IPS DF 4.7 (cell line): ENCODE measurements at regions not wholly inside any gene's neighbourhood (a gene's known extent, or its start where the extent isn't known, plus 50 kb on each side); places are given as distances from the start of the nearest gene placed in this dataset.
"Not testable (repeated sequence)": the region's sequence is repeated elsewhere in the genome, so short reads cannot be mapped to it uniquely, and the experiment has no call there.

Experiments
- DNase-seq: peaks from one replicate; pipeline ENCODE4 v3.0.0-alpha.2; 2013; ENCODE audit warnings: low spot score; ENCODE audit errors: extremely low read depth

DNA sequence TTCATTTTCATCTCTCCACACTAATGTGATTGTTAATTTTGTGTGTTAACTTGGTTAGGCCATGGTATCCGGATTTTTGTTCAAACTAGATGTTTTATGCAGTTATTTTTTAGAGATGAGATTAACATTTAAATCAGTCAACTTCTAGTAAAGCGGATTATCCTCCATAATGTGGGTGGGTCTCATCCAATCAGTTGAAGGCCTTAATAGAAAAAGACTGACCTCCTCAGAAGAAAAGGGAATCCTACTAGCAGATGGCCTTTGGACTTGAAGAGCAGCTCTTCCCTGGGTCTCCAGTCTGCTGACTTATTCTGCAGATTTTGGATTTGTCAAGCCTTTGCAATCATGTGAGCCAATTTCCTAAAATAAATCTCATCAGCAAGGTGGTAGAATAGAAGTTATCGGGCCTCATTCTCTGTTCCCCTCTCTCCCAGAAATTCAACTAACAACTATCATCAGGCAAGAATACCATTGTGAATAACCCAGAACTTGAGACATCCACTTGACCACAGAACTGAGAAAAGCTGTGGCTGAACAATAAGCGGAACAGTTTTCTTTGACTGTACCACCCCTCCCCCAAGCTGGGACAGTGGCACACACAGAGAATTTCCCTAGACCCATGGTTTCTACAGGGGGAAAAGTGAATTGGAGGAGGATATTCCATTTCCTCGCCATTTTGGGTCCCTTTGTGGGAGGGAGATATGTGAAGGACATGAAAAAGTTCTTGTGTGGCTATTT, 323.0 kb downstream of the UTRN start:
- no peak for DNase-seq

DNA sequence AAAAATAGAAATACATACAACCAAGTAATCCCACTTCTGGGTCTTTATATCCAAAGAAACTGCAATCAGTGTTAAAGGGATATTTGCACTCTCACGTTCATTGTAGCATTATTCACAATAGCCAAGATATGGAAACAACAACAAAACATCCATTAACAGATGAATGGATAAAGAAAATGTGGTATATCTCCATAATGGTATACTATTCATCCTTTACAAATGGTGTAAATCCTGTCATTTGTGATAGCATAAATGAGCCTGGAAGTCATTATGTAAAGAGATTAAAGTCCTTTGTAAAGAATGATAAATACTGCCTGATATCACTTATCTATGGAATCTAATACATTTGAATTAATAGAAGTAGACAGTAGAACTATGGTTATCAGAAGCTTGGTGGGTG, 327.7 kb downstream of the UTRN start:
- no peak for DNase-seq

DNA sequence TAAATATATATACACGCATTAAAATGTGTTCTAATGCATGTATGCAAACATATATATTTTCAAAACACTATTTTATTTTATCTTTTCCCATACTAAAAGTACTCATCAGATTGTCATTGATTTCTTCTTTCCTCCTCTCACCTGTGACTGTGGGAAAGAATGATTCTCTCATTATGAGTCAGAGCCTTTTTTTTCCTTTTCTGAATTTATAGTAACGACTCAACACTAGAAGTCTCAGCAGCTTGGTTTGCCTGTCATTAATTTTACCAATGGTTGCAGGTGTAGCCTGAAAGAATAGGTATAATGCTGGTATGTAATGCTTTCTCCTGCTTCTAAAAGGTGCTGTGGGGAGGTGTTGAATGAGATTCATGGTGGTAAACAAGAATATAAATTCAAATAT, 328.7 kb downstream of the UTRN start:
- no peak for DNase-seq

DNA sequence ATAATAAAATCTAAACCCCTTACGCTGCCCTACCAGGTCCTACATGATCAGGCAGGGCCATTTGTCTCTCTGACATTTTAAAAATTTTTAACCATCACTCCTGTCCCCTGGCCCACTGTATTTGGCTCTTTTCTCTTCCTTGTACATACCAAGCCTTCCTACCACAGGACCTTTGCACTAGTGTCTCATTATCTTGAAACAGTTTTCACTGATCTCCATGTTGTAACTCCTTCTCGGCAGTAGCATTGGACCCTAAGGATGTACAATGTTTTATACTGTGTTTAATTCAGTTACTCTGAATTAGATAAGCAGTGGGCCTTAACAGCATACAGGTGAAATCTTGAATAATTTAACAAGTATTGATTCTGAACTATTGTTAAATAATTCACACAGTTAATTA, 330.7 kb downstream of the UTRN start:
- no peak for DNase-seq

DNA sequence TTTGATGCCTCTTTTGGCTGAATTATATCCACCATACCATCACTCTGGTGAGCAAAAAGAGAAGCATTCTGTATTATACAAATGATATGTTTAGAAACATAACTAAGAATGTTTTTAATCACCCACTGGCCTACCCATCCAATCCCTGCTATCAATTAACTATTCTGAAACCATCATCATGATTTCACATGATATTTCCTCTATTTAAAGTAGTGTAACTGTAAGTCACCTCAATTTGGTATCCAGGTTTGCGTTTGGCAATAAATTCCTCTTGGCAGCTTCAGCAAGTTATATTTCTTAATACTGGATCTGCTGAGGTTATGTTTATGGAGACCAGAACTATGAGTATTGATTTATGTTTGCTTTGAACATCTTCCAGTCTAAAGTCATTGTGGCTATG, 332.1 kb downstream of the UTRN start:
- DNase-seq: no peak

DNA sequence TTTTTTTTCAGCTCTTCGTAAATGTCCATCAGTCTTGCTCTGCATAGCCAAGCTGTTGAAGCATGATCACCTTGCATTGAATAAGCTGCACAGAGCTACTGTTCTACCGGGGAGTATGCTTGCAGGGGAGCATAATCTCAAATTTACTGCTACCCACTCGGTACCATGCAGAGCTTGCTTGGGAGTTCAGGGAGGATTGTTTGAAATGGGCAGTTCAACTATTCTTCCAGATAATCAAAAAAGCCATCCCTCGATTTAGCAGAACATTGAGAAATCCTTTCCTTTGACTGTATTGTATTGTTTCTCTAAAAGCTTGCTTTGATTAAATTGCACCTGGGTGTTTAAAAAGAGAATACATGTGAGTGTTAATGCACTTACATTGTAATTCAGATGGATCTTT, 332.6 kb downstream of the UTRN start:
- DNase-seq: no peak

DNA sequence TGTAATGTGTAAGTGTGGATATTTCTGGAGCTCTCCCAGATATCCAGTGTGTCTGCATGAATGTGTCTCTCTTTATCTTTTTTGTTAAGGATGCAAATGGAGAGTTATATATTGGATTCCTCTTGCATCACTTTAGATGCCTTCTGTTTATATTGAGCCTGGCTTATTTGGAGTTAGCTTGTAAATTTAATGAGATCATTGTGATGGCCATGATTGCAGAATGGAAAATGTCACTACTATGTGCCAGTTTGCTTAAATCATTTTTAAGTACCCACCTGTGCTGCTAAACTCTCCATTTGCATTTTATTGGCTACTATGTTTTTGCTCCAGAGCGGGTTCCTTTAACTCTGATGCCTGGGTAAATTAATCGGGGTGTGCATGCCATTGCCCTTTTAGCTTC, 334.8 kb downstream of the UTRN start:
- no peak for DNase-seq

DNA sequence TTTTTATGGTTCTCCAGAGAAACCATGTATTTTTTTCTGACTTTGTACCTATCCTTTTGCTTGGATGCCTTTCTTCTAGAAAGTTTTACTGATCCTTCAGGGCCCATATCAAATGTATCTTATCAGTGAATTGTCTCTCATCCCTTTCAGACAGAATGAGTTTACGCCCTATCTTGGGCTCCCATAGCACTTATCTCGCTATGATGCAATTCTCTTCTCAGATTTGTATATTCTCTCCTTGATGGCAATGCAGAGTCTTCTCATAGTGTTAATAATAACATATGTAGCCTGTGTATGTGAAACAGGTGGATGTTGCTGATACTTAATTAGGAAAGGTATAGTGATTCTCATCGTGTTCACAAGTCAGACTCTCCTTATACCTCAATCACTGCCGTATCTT, 336.2 kb downstream of the UTRN start:
- no peak for DNase-seq

DNA sequence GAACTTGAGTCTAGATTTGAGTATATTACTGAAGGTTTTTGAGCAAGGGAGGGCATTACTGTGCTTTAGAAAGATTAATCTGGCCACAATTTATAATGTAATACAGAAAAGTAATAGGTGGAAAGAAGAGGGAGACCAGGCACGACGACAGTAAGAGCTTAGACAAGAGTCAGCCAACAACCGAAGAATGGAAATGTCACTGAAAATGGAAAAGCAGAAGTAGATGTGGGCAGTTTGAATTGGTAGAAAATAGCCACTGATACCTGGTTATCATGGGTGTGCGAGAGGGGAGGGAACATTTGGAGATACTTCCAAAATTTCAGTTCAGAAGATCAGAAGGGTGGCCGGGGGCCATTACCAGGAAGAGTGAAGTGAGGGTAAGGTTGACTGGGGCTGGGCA, 339.1 kb downstream of the UTRN start:
- no peak for DNase-seq

DNA sequence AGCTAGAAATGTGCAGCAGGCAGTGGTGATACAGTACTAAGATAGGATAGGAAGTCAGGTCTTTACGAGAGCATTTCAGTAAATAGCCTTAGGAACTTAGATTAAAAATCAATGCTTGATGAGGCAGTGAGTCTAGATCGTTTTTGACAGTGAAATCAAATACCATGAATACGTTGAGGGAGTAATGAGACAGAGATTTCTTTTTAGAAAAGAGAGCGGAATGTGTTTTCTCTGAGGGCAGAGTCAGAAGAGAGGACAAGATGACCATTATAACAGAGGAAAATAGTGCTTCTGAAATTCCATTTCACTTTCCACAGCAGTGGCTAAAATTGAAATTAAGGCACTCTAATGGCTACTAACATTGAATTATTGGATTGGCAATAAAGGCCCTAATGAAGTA, 339.6 kb downstream of the UTRN start:
- DNase-seq: no peak

DNA sequence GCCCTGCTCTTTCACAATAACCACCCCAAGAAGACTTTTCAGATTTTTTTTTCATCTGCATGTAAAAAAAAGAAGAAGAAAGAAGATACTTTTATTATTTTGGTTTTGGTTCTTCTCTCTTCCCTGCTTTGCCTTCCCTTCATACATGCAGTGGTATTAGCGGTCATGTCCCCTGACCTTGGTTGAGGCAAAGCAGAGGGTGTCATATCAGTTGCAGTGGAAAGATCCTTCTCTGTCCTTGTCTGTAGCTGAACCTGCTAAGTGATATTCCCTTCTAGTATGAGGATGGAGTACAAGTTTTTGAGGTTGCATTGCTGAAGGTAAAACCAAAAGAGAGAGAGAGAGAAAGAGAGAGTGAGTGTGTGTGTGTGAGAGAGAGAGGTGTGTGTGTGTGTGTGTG, 345.7 kb downstream of the UTRN start:
- DNase-seq: no peak

DNA sequence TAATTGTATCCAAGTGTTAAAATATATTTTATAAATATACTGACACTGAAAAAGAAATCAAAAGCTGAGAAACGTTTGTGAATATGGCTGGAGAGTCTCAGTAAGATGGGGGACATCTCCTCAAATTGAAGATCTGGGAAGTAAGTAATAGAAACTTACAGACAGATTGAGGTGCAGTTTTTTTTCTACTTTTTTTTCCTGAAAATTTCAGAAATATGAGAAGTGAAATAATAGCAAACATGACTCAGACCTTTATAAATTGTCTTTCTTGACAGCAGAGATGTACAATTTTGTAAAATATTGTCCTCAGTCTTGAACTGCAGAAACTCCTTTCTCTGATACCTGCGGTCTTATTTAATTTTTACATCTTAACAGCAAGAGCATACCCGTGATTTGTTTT, 347.1 kb downstream of the UTRN start:
- DNase-seq: no peak

DNA sequence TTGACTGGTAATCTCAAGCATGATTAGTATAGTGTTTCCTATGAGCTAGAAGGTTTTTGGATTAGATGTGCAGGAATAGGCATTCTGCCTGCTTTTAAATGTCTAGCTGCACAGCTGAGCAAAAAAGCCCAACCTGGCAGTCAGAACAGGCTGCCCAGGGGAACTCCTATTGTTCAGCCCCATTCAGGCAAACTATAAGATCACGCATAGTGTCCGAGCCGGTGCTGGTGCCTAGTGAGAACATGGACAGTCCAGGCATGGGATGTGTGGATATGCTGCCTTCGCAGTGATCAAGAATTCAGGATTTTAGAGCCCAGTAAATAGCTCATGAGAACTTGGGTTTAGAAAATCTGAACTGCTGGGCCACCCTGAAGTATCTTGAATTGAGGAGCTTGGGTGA, 348.8 kb downstream of the UTRN start:
- DNase-seq: no peak

DNA sequence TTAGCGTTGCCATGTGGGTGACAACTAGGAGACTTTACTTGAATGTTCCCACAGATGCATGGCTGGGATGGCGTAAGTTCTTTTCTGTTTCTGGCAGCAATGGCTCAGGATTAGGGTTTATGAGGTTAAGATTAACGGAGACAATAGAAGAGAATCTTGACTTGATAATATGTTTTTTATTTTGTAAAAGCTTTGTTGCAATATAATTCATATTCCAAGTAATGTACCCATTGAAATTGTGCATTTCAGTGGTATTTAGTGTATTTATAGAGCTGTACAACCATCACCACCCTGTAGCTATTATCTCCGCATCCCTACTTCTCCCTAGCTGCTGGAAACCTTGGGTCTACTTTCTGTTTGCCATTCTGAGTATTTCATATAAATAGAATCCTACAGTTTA, 349.2 kb downstream of the UTRN start:
- no peak for DNase-seq

DNA sequence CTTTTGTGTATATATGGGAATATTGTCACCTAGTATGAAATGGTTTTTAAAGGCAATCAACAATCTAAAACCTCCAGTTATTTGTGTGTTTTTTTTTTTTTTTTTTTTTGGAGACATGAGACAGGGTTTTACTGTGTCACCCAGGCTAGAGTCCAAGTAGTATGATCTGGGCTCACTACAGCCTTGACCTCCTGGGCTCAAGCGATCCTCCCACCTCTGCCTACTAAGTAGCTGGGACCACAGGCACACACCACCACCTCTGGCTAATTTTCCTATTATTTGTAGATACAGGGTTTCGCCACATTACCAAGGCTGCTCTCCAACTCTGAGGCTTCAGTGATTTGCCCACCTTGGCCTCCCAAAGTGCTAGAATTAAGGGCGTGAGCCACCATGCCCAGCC, 349.9 kb downstream of the UTRN start:
- no peak for DNase-seq

DNA sequence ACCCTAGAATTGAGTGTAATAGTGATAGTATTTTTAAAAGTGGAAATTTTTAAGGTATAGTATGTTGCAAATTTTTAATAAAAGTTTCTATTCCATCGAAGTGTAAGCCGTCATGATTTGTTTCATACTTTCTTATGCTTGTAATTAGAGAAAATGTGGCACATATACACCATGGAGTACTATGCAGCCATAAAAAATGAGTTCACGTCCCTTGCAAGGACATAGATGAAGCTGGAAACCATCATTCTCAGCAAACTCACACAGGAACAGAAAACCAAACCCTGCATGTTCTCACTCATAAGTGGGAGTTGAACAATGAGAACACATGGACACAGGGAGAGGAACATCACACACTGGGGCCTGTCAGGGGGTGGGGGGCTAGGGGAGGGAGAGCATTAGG, 350.9 kb downstream of the UTRN start:
- DNase-seq: not testable (repeated sequence)

DNA sequence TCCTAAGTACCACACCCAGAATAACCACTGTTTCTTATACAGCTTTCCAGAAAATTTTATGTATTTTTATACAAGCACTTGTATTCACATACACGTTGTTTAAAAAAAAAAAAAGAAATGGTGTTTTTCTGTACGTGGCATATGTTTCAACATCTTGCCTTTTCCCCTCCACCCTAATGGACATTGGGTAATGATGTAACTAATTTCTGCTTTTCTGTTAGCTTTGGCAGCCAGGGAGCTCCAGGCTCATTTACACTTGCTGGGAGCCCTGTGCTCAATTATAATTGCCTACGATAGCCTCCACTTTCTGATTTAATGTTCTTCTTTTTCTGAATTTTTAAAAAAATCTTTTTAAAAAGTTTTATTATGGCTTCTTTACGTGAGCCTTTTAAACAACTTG, 352.4 kb downstream of the UTRN start:
- DNase-seq: no peak

DNA sequence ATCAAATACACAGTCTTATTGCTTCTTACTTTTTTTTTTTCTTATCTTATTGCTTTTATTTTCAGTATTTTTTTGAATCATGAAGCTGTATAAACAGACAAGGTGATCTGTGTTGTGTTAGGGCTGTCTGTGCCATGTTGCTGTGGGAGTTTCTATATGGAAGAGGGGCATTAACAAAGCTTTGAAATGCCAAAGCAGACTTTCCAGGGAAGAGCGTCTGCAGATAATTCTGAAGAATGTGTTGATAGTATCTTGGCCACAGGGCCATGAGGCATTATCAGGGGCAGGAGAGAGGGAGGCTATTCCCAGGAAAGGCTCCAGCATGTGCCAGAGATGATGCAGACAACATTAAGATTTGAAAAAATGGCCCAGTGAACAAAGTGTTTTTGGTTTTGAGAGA, 354.5 kb downstream of the UTRN start:
- no peak for DNase-seq

DNA sequence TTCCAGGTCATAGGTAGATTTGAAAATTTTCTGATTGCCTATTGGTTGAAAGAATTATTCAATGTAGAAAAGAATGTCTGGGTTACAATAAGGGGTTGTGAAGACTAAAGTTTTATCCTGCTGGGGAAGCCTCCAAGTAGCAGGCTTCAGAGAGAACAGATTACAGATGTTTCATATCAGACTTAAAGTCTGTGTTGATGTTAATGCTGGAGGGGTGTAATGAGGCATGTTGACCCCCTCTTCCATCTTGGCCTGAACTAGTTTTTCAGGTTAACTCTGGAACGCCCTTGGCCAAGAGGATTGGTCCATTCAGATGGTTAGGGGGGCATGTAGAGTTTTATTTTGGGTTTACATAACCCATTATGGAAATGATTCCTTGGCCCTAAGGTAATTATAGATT, 356.2 kb downstream of the UTRN start:
- DNase-seq: no peak

DNA sequence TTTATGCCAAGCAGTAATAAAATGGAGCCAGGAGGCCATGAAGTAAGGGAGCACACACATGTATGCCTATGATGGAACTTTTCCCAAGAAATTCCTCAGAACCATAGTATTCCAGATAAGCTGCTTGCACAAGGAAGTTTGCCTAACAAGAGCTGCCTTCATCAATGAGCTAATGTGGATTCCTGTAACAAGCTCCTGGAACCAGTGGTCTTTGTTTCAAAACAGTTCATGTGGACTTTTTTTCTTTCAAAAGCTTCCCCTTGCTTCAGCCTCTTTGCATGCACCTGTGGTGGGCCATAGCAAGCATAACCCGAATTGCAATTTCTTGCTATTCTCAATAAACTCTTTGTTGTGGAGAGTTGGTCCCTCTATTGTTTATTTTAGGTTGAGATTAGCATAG, 359.6 kb downstream of the UTRN start:
- no peak for DNase-seq

DNA sequence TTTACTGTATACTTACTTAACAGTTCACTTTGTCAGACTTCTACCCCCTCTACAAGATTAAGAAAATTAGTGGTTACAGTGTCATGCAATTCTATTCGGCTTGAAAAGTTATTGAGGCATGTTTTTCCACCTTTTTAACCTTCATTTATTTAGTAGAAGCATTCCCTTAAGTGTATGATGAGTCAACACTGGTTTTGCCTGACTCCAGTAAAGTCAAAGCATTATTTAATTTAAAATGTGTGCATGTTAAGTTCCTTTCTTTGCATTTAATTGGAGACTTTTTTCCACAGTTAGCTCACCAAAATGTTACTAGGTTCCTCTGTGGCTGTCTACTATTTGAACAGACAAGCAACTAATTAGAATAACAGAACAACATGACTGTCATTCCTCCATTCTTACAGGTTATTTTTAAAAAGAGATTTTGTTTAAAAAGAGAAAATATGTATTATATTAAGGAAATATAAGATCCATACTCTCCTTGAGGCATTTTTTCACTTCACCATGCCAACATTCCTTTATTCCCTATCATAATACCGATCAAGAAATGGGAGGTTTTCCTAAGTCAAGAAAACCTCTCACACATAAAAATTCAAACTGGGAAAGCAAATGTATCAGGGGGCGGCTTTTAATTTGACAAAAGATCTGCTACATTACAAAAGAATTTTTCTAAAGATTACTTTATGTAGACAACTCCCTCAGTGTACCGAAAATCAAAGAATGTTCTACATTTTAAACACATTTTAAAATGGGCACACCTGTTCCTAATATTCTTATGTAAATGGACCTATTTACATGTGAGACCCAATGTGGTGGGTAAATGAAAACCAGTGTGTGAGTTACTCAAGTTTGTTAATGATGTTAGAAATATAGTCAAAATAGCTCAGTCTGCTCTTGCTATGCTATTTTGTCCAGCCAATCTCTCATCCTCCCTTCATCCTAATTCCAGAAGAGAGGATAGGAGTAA, 361.2 kb downstream of the UTRN start:
- no peak for DNase-seq

DNA sequence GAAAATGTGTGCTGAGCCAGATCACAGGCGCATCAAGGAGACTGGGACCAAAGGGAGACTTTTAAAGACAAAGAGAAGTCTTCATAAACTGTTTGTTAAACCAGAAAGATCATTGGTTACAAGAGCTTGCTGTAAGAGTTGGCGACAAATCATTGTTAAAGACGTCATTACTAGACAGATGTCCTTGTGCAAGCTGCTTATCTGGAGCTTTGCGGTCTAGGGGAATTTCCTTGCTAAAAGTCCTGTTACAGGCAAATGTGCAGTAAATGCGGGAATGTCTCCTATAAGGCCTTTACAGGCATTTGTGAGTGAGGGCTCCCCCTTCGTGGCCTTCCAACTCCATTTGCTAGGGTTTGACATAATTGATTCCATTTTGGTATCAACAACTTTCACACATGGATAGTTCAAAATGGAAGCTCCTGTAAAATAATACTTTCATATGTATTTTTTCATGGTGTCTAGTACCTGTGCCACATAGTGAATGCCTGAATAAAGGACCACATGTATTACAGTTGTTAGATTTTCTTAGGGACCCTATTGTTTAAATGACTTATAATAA, 362.4 kb downstream of the UTRN start:
- no peak for DNase-seq
